HFFc6 (cell line): ENCODE measurements at regions not wholly inside any gene's neighbourhood (a gene's known extent, or its start where the extent isn't known, plus 50 kb on each side); places are given as distances from the start of the nearest gene placed in this dataset.

Experiments
- DNase-seq: peaks from one replicate; pipeline ENCODE4 v3.0.0-alpha.2; 2018
- H3K27ac Mint-ChIP-seq: 2 replicates; pipeline ENCODE4 v1.8.0; 2020; ENCODE audit warnings: mild to moderate bottlenecking, mixed read lengths
- H3K27me3 Mint-ChIP-seq: 2 replicates; pipeline ENCODE4 v1.8.0; 2021; ENCODE audit warnings: mild to moderate bottlenecking, moderate library complexity, mixed read lengths; ENCODE audit not compliant: insufficient read depth
- H3K36me3 Mint-ChIP-seq: 2 replicates; pipeline ENCODE4 v1.8.0; 2021; ENCODE audit warnings: low read depth, mixed read lengths
- H3K4me1 Mint-ChIP-seq: 2 replicates; pipeline ENCODE4 v1.8.0; 2020; ENCODE audit warnings: low read depth, mixed read lengths
- H3K4me3 Mint-ChIP-seq: 2 replicates; pipeline ENCODE4 v1.8.0; 2020; ENCODE audit warnings: mild to moderate bottlenecking, moderate library complexity, mixed read lengths
- H3K9me3 Mint-ChIP-seq: 2 replicates; pipeline ENCODE4 v1.8.0; 2020; ENCODE audit warnings: mild to moderate bottlenecking, mixed read lengths
- TF ChIP-seq, protein P1 (sequence below): fragments of 200-600 bp; sonication (generic); IDR thresholded peaks from 2 replicates; pipeline ENCODE4 v1.5.0; 2021; ENCODE audit warnings: antibody characterized with exemption, mild to moderate bottlenecking

DNA sequence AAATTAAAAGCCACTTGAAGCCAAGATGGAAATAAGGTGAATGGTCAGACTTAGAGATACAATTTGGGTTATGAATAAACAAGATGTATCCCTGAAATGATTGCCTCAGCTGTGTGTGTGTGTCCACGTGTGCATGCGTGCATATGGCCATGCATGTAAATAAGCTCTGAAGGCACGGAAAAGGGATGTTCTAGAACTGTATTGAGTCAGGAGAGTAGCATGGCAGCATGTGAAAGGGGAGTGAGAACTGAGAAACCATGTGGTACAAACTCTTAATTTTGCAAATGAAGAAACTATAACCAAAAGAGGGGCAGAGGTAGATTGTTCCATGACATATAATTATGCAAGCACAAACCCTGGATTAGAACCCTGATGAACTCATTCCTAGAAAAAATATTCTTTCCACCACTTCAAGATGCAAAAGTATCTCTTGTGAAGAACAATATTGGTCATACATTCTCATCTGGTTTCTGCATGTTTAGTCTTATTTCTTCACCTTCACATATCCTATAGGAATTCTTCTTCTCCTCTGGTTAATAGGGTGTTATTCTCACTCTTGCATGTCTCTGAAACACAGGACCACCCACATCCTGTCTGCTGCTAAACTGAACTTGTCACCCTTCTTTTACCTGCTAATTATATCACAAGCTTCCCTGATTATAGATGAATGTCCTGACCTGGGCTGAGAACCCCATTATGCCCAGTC is 455.8 kb downstream of the SETBP1 start:
- TF ChIP-seq, protein P1, sequence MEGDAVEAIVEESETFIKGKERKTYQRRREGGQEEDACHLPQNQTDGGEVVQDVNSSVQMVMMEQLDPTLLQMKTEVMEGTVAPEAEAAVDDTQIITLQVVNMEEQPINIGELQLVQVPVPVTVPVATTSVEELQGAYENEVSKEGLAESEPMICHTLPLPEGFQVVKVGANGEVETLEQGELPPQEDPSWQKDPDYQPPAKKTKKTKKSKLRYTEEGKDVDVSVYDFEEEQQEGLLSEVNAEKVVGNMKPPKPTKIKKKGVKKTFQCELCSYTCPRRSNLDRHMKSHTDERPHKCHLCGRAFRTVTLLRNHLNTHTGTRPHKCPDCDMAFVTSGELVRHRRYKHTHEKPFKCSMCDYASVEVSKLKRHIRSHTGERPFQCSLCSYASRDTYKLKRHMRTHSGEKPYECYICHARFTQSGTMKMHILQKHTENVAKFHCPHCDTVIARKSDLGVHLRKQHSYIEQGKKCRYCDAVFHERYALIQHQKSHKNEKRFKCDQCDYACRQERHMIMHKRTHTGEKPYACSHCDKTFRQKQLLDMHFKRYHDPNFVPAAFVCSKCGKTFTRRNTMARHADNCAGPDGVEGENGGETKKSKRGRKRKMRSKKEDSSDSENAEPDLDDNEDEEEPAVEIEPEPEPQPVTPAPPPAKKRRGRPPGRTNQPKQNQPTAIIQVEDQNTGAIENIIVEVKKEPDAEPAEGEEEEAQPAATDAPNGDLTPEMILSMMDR = no peak
- peaks cover 9% of the 10 kb centered on the region; the same call in 1 of the 2 replicates for H3K27me3 Mint-ChIP-seq
- no peak overlapping the region for H3K4me3 Mint-ChIP-seq

DNA sequence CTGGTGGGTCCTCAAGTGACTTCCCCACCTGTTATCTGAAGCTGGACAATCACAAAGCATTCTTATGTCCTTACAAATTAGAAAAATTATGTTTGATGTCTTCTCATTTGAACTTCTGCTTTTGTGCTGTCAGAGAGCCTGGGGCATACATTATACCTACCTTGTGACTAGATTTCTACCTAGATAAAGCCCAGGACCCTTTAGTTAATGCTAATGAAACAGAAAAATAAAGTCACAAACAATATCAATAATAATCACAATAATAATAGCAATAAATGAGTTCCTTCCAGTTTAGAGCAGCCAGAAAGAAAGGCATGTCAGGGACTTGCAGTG is 456.4 kb downstream of the SETBP1 start:
- DNase-seq = no peak
- Mint-ChIP-seq H3K36me3 (no peaks in the 10 kb centered on the region), H3K27me3 (peaks cover 9% of the 10 kb centered on the region; the same call in 1 of the 2 replicates), H3K9me3 (no peaks in the 10 kb centered on the region; the same call in 1 of the 2 replicates), H3K4me3 (no peak overlapping the region), H3K4me1 (no peaks in the 10 kb centered on the region), H3K27ac (no peak overlapping the region)
- TF ChIP-seq, protein P1 = no peak

More for the DNA sequence above, 455.8 kb downstream of the SETBP1 start:
- H3K27ac Mint-ChIP-seq = no peak overlapping the region
- no peaks in the 10 kb centered on the region for H3K4me1 Mint-ChIP-seq
- no peaks in the 10 kb centered on the region; the same call in 1 of the 2 replicates for H3K9me3 Mint-ChIP-seq
- no peaks in the 10 kb centered on the region for H3K36me3 Mint-ChIP-seq
- no peak for DNase-seq

DNA sequence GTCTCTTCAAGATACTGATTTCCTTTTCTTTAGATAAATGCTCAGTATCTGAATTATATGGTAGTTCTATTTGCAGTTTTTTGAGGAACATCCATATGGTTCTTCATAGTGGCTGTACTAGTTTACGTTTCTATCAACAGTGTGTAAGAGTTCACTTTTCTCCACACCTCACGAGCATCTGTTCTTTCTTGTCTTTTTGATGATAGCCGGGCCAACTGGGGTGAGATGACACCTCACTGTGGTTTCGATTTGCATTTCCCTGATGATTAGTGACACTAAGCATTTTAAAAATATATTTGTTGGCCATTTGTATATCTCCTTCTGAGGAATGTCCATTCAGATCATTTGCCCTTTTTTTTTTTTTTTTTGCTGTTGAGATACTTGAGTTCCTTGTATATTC is 458.8 kb downstream of the SETBP1 start:
- no peaks in the 10 kb centered on the region for H3K4me1 Mint-ChIP-seq
- peaks cover 10% of the 10 kb centered on the region for H3K27me3 Mint-ChIP-seq
- no peaks in the 10 kb centered on the region; the same call in 1 of the 2 replicates for H3K9me3 Mint-ChIP-seq
- H3K27ac Mint-ChIP-seq = no peak overlapping the region
- DNase-seq = no peak
- H3K36me3 Mint-ChIP-seq = no peaks in the 10 kb centered on the region
- no peak overlapping the region for H3K4me3 Mint-ChIP-seq
- TF ChIP-seq, protein P1 = no peak

DNA sequence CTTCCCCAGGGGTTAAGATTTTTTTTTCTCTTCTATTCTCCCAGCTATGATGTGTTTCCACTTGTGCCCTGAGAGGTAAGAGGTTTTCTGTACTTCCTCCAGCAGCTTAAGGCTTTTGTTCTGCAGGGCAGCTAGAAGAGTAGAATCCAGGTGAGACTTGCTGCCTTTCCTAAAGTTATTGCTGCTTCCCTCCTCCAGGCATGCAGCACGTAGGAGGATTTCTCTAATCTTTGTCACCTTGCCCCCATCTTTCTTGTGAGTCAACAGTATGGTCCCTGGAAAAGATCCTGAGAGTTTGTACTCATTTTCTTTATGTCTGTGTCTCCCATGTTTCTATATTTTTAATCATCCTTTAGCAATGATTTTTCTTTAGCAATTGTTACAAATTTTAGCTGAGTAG is 462.2 kb downstream of the SETBP1 start:
- no peak overlapping the region for H3K27ac Mint-ChIP-seq
- TF ChIP-seq, protein P1 = no peak
- H3K9me3 Mint-ChIP-seq = no peaks in the 10 kb centered on the region
- DNase-seq = no peak
- H3K36me3 Mint-ChIP-seq = no peaks in the 10 kb centered on the region
- no peaks in the 10 kb centered on the region for H3K4me1 Mint-ChIP-seq
- peaks cover 2% of the 10 kb centered on the region for H3K27me3 Mint-ChIP-seq
- H3K4me3 Mint-ChIP-seq = no peak overlapping the region

DNA sequence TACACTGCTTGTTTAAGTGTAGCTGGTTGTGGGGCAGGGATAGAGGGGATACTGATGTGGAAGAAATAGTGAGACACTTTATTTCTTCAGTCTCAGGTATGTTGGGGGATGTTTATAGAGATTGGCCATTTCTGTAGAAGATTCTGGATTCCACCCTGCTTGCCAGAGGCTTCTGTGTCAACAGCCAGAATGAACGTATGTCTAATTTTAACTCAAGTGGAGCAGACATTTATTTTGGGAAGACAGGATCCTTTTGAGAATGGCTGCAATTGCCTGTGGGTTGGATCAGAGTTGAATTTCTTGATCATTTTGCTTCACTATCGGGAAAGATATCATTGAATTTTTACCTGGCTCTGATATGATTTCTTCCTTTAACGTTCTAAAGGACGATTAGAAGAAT is 465.6 kb upstream of the SLC14A2 start:
- H3K4me3 Mint-ChIP-seq = no peak overlapping the region
- TF ChIP-seq, protein P1 = no peak
- H3K9me3 Mint-ChIP-seq = no peaks in the 10 kb centered on the region
- no peak for DNase-seq
- H3K4me1 Mint-ChIP-seq = no peaks in the 10 kb centered on the region
- no peak overlapping the region for H3K27ac Mint-ChIP-seq
- H3K27me3 Mint-ChIP-seq = peaks cover 3% of the 10 kb centered on the region; the same call in 1 of the 2 replicates
- H3K36me3 Mint-ChIP-seq = no peaks in the 10 kb centered on the region
